DOHH2 (cell line): ENCODE measurements at regions not wholly inside any gene's neighbourhood (a gene's known extent, or its start where the extent isn't known, plus 50 kb on each side); places are given as distances from the start of the nearest gene placed in this dataset.

Experiments
- H3F3A ChIP-seq: fragments of 200-600 bp; sonication (generic), shearing (Covaris generic); 2 replicates; pipeline ENCODE4 v1.6.0; 2016; ENCODE audit warnings: antibody characterized with exemption, mild to moderate bottlenecking; ENCODE audit not compliant: control insufficient read depth, insufficient read depth
- H3K27ac ChIP-seq: fragments of 200-600 bp; sonication (generic); 2 replicates; pipeline ENCODE4 v1.5.1; 2014; ENCODE audit warnings: low read depth, mild to moderate bottlenecking, low read length, moderate library complexity
- H3K27me3 ChIP-seq: fragments of 200-600 bp; sonication (generic); 2 replicates; pipeline ENCODE4 v1.6.1; 2014; ENCODE audit warnings: mild to moderate bottlenecking, low read length, mixed read lengths; ENCODE audit not compliant: control insufficient read depth
- H3K36me3 ChIP-seq: fragments of 200-600 bp; sonication (generic); 2 replicates; pipeline ENCODE4 v1.6.1; 2014; ENCODE audit warnings: mild to moderate bottlenecking, low read length, moderate library complexity, mixed read lengths; ENCODE audit not compliant: control insufficient read depth
- H3K4me1 ChIP-seq: fragments of 200-600 bp; sonication (generic); 2 replicates; pipeline ENCODE4 v1.6.1; 2014; ENCODE audit warnings: mild to moderate bottlenecking, low read length, mixed read lengths; ENCODE audit not compliant: control insufficient read depth
- H3K4me2 ChIP-seq: fragments of 200-600 bp; sonication (generic); 2 replicates; pipeline ENCODE4 v1.6.0; 2014; ENCODE audit warnings: mild to moderate bottlenecking, low read length, moderate library complexity
- H3K4me3 ChIP-seq: fragments of 200-600 bp; sonication (generic); 2 replicates; pipeline ENCODE4 v1.5.1; 2014; ENCODE audit warnings: mild to moderate bottlenecking, low read length, mixed read lengths
- H3K79me2 ChIP-seq: fragments of 200-600 bp; sonication (generic); 2 replicates; pipeline ENCODE4 v1.6.1; 2014; ENCODE audit warnings: mild to moderate bottlenecking, low read length, mixed read lengths; ENCODE audit not compliant: control insufficient read depth
- H3K9me2 ChIP-seq: fragments of 200-600 bp; sonication (generic); replicated peaks from 2 replicates; pipeline ENCODE4 v1.6.1; 2014; ENCODE audit warnings: mild to moderate bottlenecking, low read length, mixed read lengths; ENCODE audit not compliant: control insufficient read depth
- H3K9me3 ChIP-seq: fragments of 200-600 bp; sonication (generic); 2 replicates; pipeline ENCODE4 v1.6.1; 2014; ENCODE audit warnings: antibody characterized with exemption, low read length, mixed read lengths; ENCODE audit not compliant: control insufficient read depth, insufficient read depth
- H4K20me1 ChIP-seq: fragments of 200-600 bp; sonication (generic); 2 replicates; pipeline ENCODE4 v1.6.0; 2014; ENCODE audit warnings: low read depth, mild to moderate bottlenecking, antibody characterized with exemption, low read length, moderate library complexity; ENCODE audit not compliant: control insufficient read depth, insufficient read depth
- EZH2phosphoT487 ChIP-seq: fragments of 200-600 bp; sonication (generic); IDR thresholded peaks from 2 replicates; pipeline ENCODE4 v1.6.1; 2017; ENCODE audit warnings: borderline replicate concordance, mild to moderate bottlenecking, antibody characterized with exemption, low read length, moderate library complexity, mixed read lengths
- TF ChIP-seq, protein P1 (sequence below): fragments of 200-600 bp; sonication (generic); IDR thresholded peaks from one replicate; pipeline ENCODE4 v1.5.1; 2014; ENCODE audit warnings: antibody characterized with exemption, mild to moderate bottlenecking, low read depth, low read length; ENCODE audit not compliant: poor library complexity, severe bottlenecking

DNA sequence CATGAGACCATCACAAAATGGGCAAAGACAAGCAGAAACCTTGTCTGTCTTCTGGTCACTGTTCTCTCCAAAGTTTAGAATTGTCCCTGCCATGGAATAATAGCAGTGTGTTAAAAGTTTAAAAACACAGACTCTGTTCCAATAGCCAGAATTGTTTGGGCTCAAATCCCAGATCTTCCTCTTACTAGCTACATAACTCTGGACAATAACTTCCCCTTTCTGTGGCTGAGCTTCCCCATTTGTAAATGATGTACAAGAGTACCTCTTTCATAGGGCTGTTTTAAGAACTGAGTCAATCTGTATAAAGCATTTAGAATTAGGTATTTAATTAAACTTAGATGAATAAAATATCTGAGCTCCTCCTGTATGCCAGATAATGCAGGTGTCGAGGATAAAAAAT, 623.0 kb downstream of the NTRK3 start:
- Histone ChIP-seq H3F3A (no peaks in the 10 kb centered on the region), H3K9me3 (no peaks in the 10 kb centered on the region), H3K79me2 (no peaks in the 10 kb centered on the region), H3K4me2 (no peak overlapping the region), H3K36me3 (no peaks in the 10 kb centered on the region), H3K9me2 (no peaks in the 10 kb centered on the region), H3K27ac (no peak overlapping the region), H3K4me1 (no peaks in the 10 kb centered on the region), H3K4me3 (no peak overlapping the region), H4K20me1 (no peaks in the 10 kb centered on the region), H3K27me3 (no peaks in the 10 kb centered on the region)
- TF ChIP-seq, protein P1, sequence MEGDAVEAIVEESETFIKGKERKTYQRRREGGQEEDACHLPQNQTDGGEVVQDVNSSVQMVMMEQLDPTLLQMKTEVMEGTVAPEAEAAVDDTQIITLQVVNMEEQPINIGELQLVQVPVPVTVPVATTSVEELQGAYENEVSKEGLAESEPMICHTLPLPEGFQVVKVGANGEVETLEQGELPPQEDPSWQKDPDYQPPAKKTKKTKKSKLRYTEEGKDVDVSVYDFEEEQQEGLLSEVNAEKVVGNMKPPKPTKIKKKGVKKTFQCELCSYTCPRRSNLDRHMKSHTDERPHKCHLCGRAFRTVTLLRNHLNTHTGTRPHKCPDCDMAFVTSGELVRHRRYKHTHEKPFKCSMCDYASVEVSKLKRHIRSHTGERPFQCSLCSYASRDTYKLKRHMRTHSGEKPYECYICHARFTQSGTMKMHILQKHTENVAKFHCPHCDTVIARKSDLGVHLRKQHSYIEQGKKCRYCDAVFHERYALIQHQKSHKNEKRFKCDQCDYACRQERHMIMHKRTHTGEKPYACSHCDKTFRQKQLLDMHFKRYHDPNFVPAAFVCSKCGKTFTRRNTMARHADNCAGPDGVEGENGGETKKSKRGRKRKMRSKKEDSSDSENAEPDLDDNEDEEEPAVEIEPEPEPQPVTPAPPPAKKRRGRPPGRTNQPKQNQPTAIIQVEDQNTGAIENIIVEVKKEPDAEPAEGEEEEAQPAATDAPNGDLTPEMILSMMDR, result no peak
- TF ChIP-seq EZH2phosphoT487, result no peak

DNA sequence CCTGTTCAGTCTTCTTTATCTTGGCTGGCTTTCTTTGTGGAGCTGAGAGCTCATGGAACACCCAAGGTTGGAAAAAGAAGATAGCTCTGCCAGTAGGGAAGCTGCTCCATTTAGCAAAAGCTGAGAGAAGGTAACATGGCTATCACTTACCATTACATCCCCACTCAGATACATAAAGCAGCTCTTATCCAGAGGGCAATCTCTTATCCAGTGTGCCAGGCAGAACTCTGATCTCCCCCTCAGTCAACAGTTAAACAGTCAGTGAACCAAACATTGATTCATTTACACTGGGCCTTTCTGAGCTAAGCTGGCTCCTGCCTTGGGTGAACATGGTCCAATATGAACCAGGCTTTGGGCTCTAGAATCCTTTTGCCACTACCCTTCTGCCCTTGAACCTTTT, 624.2 kb downstream of the NTRK3 start:
- no peaks in the 10 kb centered on the region for H3K27me3 ChIP-seq
- no peaks in the 10 kb centered on the region for H3K9me2 ChIP-seq
- no peaks in the 10 kb centered on the region for H3K4me1 ChIP-seq
- H3K79me2 ChIP-seq, result no peaks in the 10 kb centered on the region
- no peak overlapping the region for H3K4me2 ChIP-seq
- H3K27ac ChIP-seq, result no peak overlapping the region
- H4K20me1 ChIP-seq, result no peaks in the 10 kb centered on the region
- H3K4me3 ChIP-seq, result no peak overlapping the region
- no peaks in the 10 kb centered on the region for H3K36me3 ChIP-seq
- H3F3A ChIP-seq, result no peaks in the 10 kb centered on the region
- H3K9me3 ChIP-seq, result no peaks in the 10 kb centered on the region
- TF ChIP-seq, protein P1, result no peak
- no peak for TF ChIP-seq EZH2phosphoT487

DNA sequence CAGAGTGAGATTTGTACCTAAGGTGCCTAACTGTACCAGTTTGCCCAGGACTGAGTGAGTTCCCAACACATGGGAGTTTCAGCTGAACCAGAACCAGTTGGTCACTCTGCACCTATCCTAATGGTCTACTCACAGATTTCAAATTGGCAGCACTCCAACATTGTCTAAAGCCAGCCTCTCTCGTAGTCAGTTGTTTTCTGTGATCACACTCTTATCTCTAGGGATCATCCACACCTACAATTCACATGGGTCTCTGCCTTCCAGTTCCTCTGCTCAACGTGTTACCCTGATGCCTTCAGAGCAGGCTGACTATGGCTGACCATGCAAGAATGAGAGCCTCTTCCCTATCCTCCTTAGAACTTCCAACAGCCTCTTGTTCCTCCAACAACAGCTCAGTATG, 624.8 kb downstream of the NTRK3 start:
- no peak for TF ChIP-seq EZH2phosphoT487
- TF ChIP-seq, protein P1, result no peak
- Histone ChIP-seq H3F3A (no peaks in the 10 kb centered on the region), H3K27ac (no peak overlapping the region), H3K36me3 (no peaks in the 10 kb centered on the region), H3K79me2 (no peaks in the 10 kb centered on the region), H3K9me3 (no peaks in the 10 kb centered on the region), H3K4me1 (no peaks in the 10 kb centered on the region), H3K9me2 (no peaks in the 10 kb centered on the region), H4K20me1 (no peaks in the 10 kb centered on the region), H3K4me2 (no peak overlapping the region), H3K4me3 (no peak overlapping the region), H3K27me3 (no peaks in the 10 kb centered on the region)

DNA sequence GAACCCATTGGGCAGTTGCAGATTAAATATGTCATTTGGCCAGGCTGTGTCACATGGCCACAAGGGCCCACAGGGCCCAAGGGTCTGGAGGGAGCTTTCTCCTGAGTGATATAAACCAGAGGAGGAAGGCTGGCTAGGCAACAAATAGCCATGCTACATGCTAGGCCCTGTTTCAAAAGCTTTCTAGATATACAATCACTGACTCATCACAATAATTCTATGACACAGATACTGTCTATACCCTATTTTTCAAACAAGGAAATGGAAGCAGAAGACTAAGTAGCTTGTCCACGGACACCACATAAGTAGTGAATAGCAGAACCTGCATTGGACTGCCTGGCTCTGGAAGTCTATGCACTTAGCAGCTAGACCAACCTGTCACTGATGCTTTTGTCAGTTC, 625.4 kb downstream of the NTRK3 start:
- no peaks in the 10 kb centered on the region for H3K27me3 ChIP-seq
- H4K20me1 ChIP-seq, result no peaks in the 10 kb centered on the region
- H3K9me3 ChIP-seq, result no peaks in the 10 kb centered on the region
- TF ChIP-seq, protein P1, result no peak
- TF ChIP-seq EZH2phosphoT487, result no peak
- no peaks in the 10 kb centered on the region for H3K9me2 ChIP-seq
- no peaks in the 10 kb centered on the region for H3F3A ChIP-seq
- no peaks in the 10 kb centered on the region for H3K79me2 ChIP-seq
- H3K4me2 ChIP-seq, result no peak overlapping the region
- H3K36me3 ChIP-seq, result no peaks in the 10 kb centered on the region
- H3K4me1 ChIP-seq, result no peaks in the 10 kb centered on the region
- no peak overlapping the region for H3K4me3 ChIP-seq
- H3K27ac ChIP-seq, result no peak overlapping the region
